Astrocyte of the cerebellum (primary cell): ENCODE measurements at regions not wholly inside any gene's neighbourhood (a gene's known extent, or its start where the extent isn't known, plus 50 kb on each side); places are given as distances from the start of the nearest gene placed in this dataset.
A peak's percentile ranks its signal among the peaks of the same experiment; 100 is the strongest.

Experiments used
- DNase-seq: peaks from one replicate; pipeline ENCODE4 v3.0.0-alpha.2; 2011; ENCODE audit warnings: low read depth
- H3K4me3 ChIP-seq: 2 replicates; pipeline ENCODE4 v1.5.1; 2011; ENCODE audit warnings: mild to moderate bottlenecking, low read depth, low read length, moderate library complexity
- in situ Hi-C: cut with HindIII; loops from 2 replicates; pipeline ENCODE4 v1.10.0; 2017; ENCODE audit warnings: low sequenced_read_pairs
- TF ChIP-seq, protein P1 (sequence below): IDR thresholded peaks from 2 replicates; pipeline ENCODE4 v1.5.1; 2012; ENCODE audit warnings: low read length, low read depth, moderate library complexity, mild to moderate bottlenecking; ENCODE audit errors: missing control alignments

- no peak overlapping the region for H3K4me3 ChIP-seq
- DNase-seq = no peak
- in situ Hi-C loops = no loop called here
- TF ChIP-seq, protein P1, sequence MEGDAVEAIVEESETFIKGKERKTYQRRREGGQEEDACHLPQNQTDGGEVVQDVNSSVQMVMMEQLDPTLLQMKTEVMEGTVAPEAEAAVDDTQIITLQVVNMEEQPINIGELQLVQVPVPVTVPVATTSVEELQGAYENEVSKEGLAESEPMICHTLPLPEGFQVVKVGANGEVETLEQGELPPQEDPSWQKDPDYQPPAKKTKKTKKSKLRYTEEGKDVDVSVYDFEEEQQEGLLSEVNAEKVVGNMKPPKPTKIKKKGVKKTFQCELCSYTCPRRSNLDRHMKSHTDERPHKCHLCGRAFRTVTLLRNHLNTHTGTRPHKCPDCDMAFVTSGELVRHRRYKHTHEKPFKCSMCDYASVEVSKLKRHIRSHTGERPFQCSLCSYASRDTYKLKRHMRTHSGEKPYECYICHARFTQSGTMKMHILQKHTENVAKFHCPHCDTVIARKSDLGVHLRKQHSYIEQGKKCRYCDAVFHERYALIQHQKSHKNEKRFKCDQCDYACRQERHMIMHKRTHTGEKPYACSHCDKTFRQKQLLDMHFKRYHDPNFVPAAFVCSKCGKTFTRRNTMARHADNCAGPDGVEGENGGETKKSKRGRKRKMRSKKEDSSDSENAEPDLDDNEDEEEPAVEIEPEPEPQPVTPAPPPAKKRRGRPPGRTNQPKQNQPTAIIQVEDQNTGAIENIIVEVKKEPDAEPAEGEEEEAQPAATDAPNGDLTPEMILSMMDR = no peak
These were observed 362.3 kb downstream of the GATA3 start for GRCh38 chr10:8416760-8417159.

GRCh38 chr10:8417631-8418030, 363.1 kb downstream of the GATA3 start:
- DNase-seq = no peak
- in situ Hi-C loops = no loop called here
- H3K4me3 ChIP-seq = no peak overlapping the region
- TF ChIP-seq, protein P1 = no peak

DNA sequence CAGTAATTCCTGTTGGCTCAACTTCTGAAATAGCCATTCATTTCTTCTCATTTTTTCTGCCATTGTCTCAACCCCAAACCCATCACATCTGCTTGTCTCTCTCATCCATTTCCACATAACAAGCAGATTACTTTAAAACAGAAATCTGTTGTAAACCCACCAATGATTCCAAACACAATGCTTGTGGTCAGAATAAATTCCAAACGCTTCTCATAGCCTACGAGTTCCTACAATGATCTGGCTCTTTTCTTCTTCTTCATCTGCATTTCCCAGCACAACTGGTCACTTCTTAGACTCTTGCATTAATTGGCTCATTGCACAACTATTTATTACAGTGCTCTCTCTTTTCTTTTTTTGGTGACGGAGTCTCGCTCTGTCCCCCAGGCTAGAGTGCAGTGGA, 364.1 kb downstream of the GATA3 start:
- TF ChIP-seq, protein P1 = no peak
- in situ Hi-C loops = no loop called here
- DNase-seq = peak; percentile 5
- H3K4me3 ChIP-seq = no peak overlapping the region

- no peak overlapping the region for H3K4me3 ChIP-seq
- no peak for DNase-seq
- TF ChIP-seq, protein P1 = no peak
- in situ Hi-C loops = no loop called here
These were observed 365.7 kb downstream of the GATA3 start for GRCh38 chr10:8420182-8420581.

- no peak overlapping the region for H3K4me3 ChIP-seq
- TF ChIP-seq, protein P1 = no peak
- in situ Hi-C loops = no loop called here
- DNase-seq = no peak
These were observed 370.2 kb downstream of the GATA3 start for GRCh38 chr10:8424555-8425211.

DNA sequence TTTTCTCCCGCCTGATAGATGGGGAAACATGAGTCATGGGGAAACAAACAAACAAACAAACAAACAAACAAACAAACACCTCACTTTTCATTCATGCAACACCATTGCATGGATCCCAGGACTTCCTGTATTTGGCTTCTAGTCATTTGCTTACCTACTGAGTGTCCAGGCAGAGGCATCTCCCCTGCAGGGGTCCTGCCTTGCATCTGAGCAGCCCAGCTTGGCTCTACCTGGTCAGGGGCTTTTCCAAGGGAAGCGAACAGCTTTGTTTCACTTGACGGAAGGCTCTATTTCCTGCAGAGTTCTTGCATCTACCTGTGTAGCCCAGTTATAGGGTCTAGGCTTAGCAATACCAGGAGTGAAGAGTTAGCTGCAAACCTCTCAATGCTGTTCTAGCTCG, 374.2 kb downstream of the GATA3 start:
- DNase-seq = no peak
- TF ChIP-seq, protein P1 = no peak
- in situ Hi-C loops = no loop called here
- no peak overlapping the region for H3K4me3 ChIP-seq
